IMR-90 (cell line): ENCODE measurements at regions not wholly inside any gene's neighbourhood (a gene's known extent, or its start where the extent isn't known, plus 50 kb on each side); places are given as distances from the start of the nearest gene placed in this dataset.
"Not testable (repeated sequence)": the region's sequence is repeated elsewhere in the genome, so short reads cannot be mapped to it uniquely, and the experiment has no call there.

ENCODE experiments used
- ATAC-seq: fragments of 200-7000 bp; cut with Tn5 transposase; 2 replicates; pipeline ENCODE4 v1.9.1; 2020; ENCODE audit warnings: low read depth, mild to moderate bottlenecking, moderate library complexity
- BruUV-seq: library from RNA; stranded (reverse); fragments of 400-500 nt; replicated peaks from 2 replicates; lab custom pipeline; 2021; lab: Mats Ljungman, UMichigan
- CTCF ChIA-PET: fragments of 300-600 bp; formaldehyde crosslinking; extraction: SDS; loops from one replicate; lab custom pipeline; 2021; ENCODE audit warnings: antibody characterized with exemption; lab: Yijun Ruan, JAX
- POLR2A ChIA-PET: fragments of 300-600 bp; sonication (Branson Sonifier 250); formaldehyde crosslinking; loops from one replicate; lab custom pipeline; 2022; ENCODE audit warnings: antibody characterized with exemption; ENCODE audit not compliant: unreplicated experiment; lab: Charles Lee
- DNase-seq: peaks from one replicate; pipeline ENCODE4 v3.0.0; 2013
- H2AFZ ChIP-seq: replicated peaks from 2 replicates; pipeline ENCODE3; 2013; ENCODE audit warnings: low read length, mild to moderate bottlenecking; ENCODE audit not compliant: poor library complexity
- H2AK5ac ChIP-seq: 2 replicates; pipeline ENCODE4 v1.6.1; 2013; ENCODE audit warnings: low read depth, low read length, inconsistent platforms
- H2AK9ac ChIP-seq: replicated peaks from 2 replicates; pipeline ENCODE3; 2013; ENCODE audit warnings: mild to moderate bottlenecking, low read depth, low read length, moderate library complexity; ENCODE audit not compliant: poor library complexity
- H2BK120ac ChIP-seq: 2 replicates; pipeline ENCODE4 v1.6.1; 2013; ENCODE audit warnings: low read depth, low read length, inconsistent platforms
- H2BK15ac ChIP-seq: 3 replicates; pipeline ENCODE4 v1.6.1; 2013; ENCODE audit warnings: low read depth, low read length, inconsistent platforms
- H2BK20ac ChIP-seq: 2 replicates; pipeline ENCODE4 v1.6.1; 2013; ENCODE audit warnings: low read depth, mild to moderate bottlenecking, inconsistent platforms, low read length, moderate library complexity
- H2BK5ac ChIP-seq: 2 replicates; pipeline ENCODE4 v1.6.1; 2013; ENCODE audit warnings: mild to moderate bottlenecking, low read depth, low read length, inconsistent platforms; ENCODE audit not compliant: poor library complexity, severe bottlenecking
- H3K14ac ChIP-seq: replicated peaks from 2 replicates; pipeline ENCODE4 v1.6.1; 2013; ENCODE audit warnings: low read depth, low read length, inconsistent platforms
- H3K18ac ChIP-seq: 2 replicates; pipeline ENCODE4 v1.6.1; 2013; ENCODE audit warnings: low read depth, low read length, control low read depth
- H3K23ac ChIP-seq: 2 replicates; pipeline ENCODE4 v1.6.1; 2013; ENCODE audit warnings: low read depth, low read length, inconsistent platforms
- H3K27ac ChIP-seq: 2 replicates; pipeline ENCODE4 v1.5.1; 2013; ENCODE audit warnings: mild to moderate bottlenecking, control low read depth, low read length; ENCODE audit not compliant: insufficient read depth
- H3K27me3 ChIP-seq: 2 replicates; pipeline ENCODE4 v1.6.1; 2013; ENCODE audit warnings: low read length; ENCODE audit not compliant: control insufficient read depth, insufficient read depth
- H3K36me3 ChIP-seq: 2 replicates; pipeline ENCODE4 v1.6.1; 2013; ENCODE audit warnings: low read length, mixed read lengths; ENCODE audit not compliant: control insufficient read depth, insufficient read depth
- H3K4ac ChIP-seq: 2 replicates; pipeline ENCODE4 v1.6.1; 2013; ENCODE audit warnings: low read depth, low read length, inconsistent platforms
- H3K4me1 ChIP-seq: 2 replicates; pipeline ENCODE4 v1.6.1; 2013; ENCODE audit warnings: low read length, mixed read lengths; ENCODE audit not compliant: control insufficient read depth, insufficient read depth
- H3K4me2 ChIP-seq: 2 replicates; pipeline ENCODE4 v1.6.1; 2013; ENCODE audit warnings: low read depth, mild to moderate bottlenecking, control low read depth, low read length, moderate library complexity
- H3K4me3 ChIP-seq: 2 replicates; pipeline ENCODE4 v1.5.1; 2013; ENCODE audit warnings: low read depth, mild to moderate bottlenecking, control low read depth, low read length, moderate library complexity; ENCODE audit not compliant: insufficient read depth
- H3K56ac ChIP-seq: 2 replicates; pipeline ENCODE4 v1.6.1; 2013; ENCODE audit warnings: low read length, inconsistent platforms; ENCODE audit not compliant: insufficient read depth; ENCODE audit errors: extremely low read depth
- H3K79me1 ChIP-seq, 2 experiments: 2 replicates each; pipeline ENCODE4 v1.6.1; 2013; ENCODE audit warnings: low read length in 2 of 2, inconsistent platforms in 1 of 2, low read depth in 1 of 2
- H3K9ac ChIP-seq: 2 replicates; pipeline ENCODE4 v1.6.1; 2013; ENCODE audit warnings: low read depth, low read length, control low read depth
- H3K9me1 ChIP-seq: 2 replicates; pipeline ENCODE4 v1.6.1; 2013; ENCODE audit warnings: low read length, inconsistent platforms; ENCODE audit not compliant: insufficient read depth
- H3K9me3 ChIP-seq: 2 replicates; pipeline ENCODE4 v1.6.1; 2013; ENCODE audit warnings: low read length; ENCODE audit not compliant: control insufficient read depth, insufficient read depth
- H4K20me1 ChIP-seq: 2 replicates; pipeline ENCODE4 v1.6.1; 2013; ENCODE audit warnings: low read length, inconsistent platforms; ENCODE audit not compliant: insufficient read depth
- H4K5ac ChIP-seq: 2 replicates; pipeline ENCODE4 v1.6.1; 2013; ENCODE audit warnings: mild to moderate bottlenecking, low read depth, low read length, control low read depth
- H4K8ac ChIP-seq, 2 experiments: 2 replicates each; pipeline ENCODE4 v1.6.1; 2013; ENCODE audit warnings: low read depth in 2 of 2, low read length in 2 of 2, control low read depth in 1 of 2, inconsistent platforms in 1 of 2
- H4K91ac ChIP-seq: 2 replicates; pipeline ENCODE4 v1.6.1; 2013; ENCODE audit warnings: low read depth, low read length, inconsistent platforms; ENCODE audit not compliant: insufficient read depth
- CHD1 ChIP-seq: IDR thresholded peaks from 2 replicates; pipeline ENCODE4 v1.6.1; 2012; ENCODE audit warnings: low read depth, low read length, improper control_type of control experiment
- FOS ChIP-seq: fragments of 150-350 bp; IDR thresholded peaks from 2 replicates; pipeline ENCODE4 v1.6.1; 2016; ENCODE audit warnings: low read depth, low read length
- MXI1 ChIP-seq: IDR thresholded peaks from 2 replicates; pipeline ENCODE4 v1.6.1; 2012; ENCODE audit warnings: low read depth, mild to moderate bottlenecking, low read length, moderate library complexity, borderline replicate concordance
- RCOR1 ChIP-seq: IDR thresholded peaks from 2 replicates; pipeline ENCODE4 v1.6.1; 2012; ENCODE audit warnings: mild to moderate bottlenecking, low read length, improper control_type of control experiment; ENCODE audit not compliant: insufficient replicate concordance
- SMC3 ChIP-seq: fragments of 150-350 bp; IDR thresholded peaks from 2 replicates; pipeline ENCODE4 v1.6.1; 2016; ENCODE audit warnings: low read depth, mild to moderate bottlenecking, antibody characterized with exemption, low read length, moderate library complexity
- WGBS, 2 experiments: methylation state at CpG; one replicate each; pipeline versions ENCODE4 v1.1.5 to v1.1.7; 2013; ENCODE audit warnings: missing lambda C conversion rate in 2 of 2; ENCODE audit not compliant: insufficient read length in 1 of 2; ENCODE audit errors: extremely low coverage in 2 of 2; 5-methylcytosine and 5-hydroxymethylcytosine counted together
- dilution Hi-C: fragments of 300-500 bp; cut with HindIII; formaldehyde crosslinking; loops from one replicate; pipeline ENCODE4 v1.14.3; 2018; ENCODE audit warnings: low sequenced_read_pairs; ENCODE audit not compliant: unreplicated experiment
- in situ Hi-C: fragments of 300-500 bp; cut with MboI; formaldehyde crosslinking; loops from 3 replicates; pipeline ENCODE4 v1.14.3; 2019; ENCODE audit warnings: low sequenced_read_pairs, inconsistent platforms, mixed read lengths
- intact Hi-C: fragments of 100-400 bp; cut with micrococcal nuclease; formaldehyde crosslinking; loops from 2 replicates; pipeline ENCODE4 v1.10.0; 2022
- TF ChIP-seq, protein P1 (sequence below): fragments of 150-350 bp; IDR thresholded peaks from 2 replicates; pipeline ENCODE4 v1.6.1; 2017; ENCODE audit warnings: mild to moderate bottlenecking, antibody characterized with exemption, low read length, low read depth

- ChIA-PET CTCF (no interaction called here), POLR2A (no interaction called here)
- H3K4me1 ChIP-seq, result no peaks in the 10 kb centered on the region
- no peak overlapping the region for H3K4me2 ChIP-seq
- no CpG with 5 or more reads among the region's 4 CpGs for WGBS, 2 experiments
- H4K8ac ChIP-seq, result no peak overlapping the region
- H3K56ac ChIP-seq, result no peak overlapping the region
- no peak overlapping the region for H2AK9ac ChIP-seq
- TF ChIP-seq SMC3, result no peak
- TF ChIP-seq CHD1, result no peak
- TF ChIP-seq MXI1, result no peak
- TF ChIP-seq, protein P1, sequence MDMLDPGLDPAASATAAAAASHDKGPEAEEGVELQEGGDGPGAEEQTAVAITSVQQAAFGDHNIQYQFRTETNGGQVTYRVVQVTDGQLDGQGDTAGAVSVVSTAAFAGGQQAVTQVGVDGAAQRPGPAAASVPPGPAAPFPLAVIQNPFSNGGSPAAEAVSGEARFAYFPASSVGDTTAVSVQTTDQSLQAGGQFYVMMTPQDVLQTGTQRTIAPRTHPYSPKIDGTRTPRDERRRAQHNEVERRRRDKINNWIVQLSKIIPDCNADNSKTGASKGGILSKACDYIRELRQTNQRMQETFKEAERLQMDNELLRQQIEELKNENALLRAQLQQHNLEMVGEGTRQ, result no peak
- no peak for TF ChIP-seq RCOR1
- no peak for TF ChIP-seq FOS
- H3K27me3 ChIP-seq, result no peaks in the 10 kb centered on the region; the same call in 1 of the 2 replicates
- no peak overlapping the region for H3K23ac ChIP-seq
- H3K9me3 ChIP-seq, result peaks cover 1% of the 10 kb centered on the region; the same call in 1 of the 2 replicates
- dilution Hi-C loops, result no loop called here
- H2BK20ac ChIP-seq, result no peak overlapping the region
- no peak overlapping the region for H4K91ac ChIP-seq
- no peaks in the 10 kb centered on the region for H3K36me3 ChIP-seq
- DNase-seq, result no peak
- no peak overlapping the region for H2BK5ac ChIP-seq
- no peaks in the 10 kb centered on the region for H3K9me1 ChIP-seq
- H3K27ac ChIP-seq, result no peak overlapping the region
- BruUV-seq, result no TSS peak
- H3K79me1 ChIP-seq, result no peaks in the 10 kb centered on the region
- H3K14ac ChIP-seq, result no peak overlapping the region
- H3K4me3 ChIP-seq, result no peak overlapping the region
- no peak overlapping the region for H2BK120ac ChIP-seq
- no peak overlapping the region for H4K5ac ChIP-seq
- no peak overlapping the region for H2AFZ ChIP-seq
- H2BK15ac ChIP-seq, result no peak overlapping the region
- no peak for ATAC-seq
- no peak overlapping the region for H3K4ac ChIP-seq
- H3K9ac ChIP-seq, result no peak overlapping the region
- no peaks in the 10 kb centered on the region for H4K20me1 ChIP-seq
- no peak overlapping the region for H2AK5ac ChIP-seq
- in situ Hi-C loops, result no loop called here
- no peak overlapping the region for H3K18ac ChIP-seq
- intact Hi-C loops, result no loop called here
Measured at GRCh38 chr15:47908950-47909670, 191.8 kb downstream of the SEMA6D start.

DNA sequence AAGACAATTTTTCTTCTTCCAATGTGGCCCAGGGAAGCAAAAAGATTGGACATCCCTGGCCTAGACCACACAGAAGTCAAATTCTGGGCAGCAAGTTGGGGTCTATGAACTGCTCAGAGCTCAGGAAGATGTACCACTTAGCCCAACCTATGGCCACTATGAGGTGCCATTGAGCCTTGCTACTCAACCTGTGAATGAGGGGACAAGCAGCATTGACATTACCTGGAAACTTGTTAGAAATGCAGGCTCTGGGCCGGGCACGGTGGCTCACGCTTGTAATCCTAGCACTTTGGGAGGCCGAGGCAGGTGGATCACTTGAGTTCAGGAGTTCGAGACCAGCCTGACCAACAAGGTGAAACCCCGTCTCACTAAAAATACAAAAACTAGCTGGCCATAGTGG, 195.6 kb downstream of the SEMA6D start:
- H2AK9ac ChIP-seq, POLR2A ChIA-PET: not testable (repeated sequence)

More for the DNA sequence above, 195.6 kb downstream of the SEMA6D start:
- H3K4me3 ChIP-seq, H3K14ac ChIP-seq, ATAC-seq, H3K27me3 ChIP-seq, H3K79me1 ChIP-seq, BruUV-seq, H2AFZ ChIP-seq, H4K8ac ChIP-seq, H2BK120ac ChIP-seq, H3K18ac ChIP-seq, H3K4ac ChIP-seq, H4K20me1 ChIP-seq, H3K4me2 ChIP-seq, H4K91ac ChIP-seq, H3K27ac ChIP-seq, in situ Hi-C loops, H2BK5ac ChIP-seq, H3K9me1 ChIP-seq, H2BK20ac ChIP-seq, H3K23ac ChIP-seq, H3K36me3 ChIP-seq, H4K5ac ChIP-seq, H3K4me1 ChIP-seq, H2AK5ac ChIP-seq, H2BK15ac ChIP-seq, intact Hi-C loops, H3K56ac ChIP-seq, dilution Hi-C loops, H3K9ac ChIP-seq, H3K9me3 ChIP-seq, DNase-seq: not testable (repeated sequence)
- CTCF ChIA-PET, result interaction anchor here (0.6 kb wide), 1 partner anchor 169 kb away, joined by 4 read pairs; no protein-coding TSS in a partner anchor
- WGBS, 2 experiments, result no CpG with 5 or more reads among the region's 6 CpGs
